HL-60 (cell line): ENCODE measurements at regions not wholly inside any gene's neighbourhood (a gene's known extent, or its start where the extent isn't known, plus 50 kb on each side); places are given as distances from the start of the nearest gene placed in this dataset.

Source experiments
- CTCF ChIP-seq: IDR thresholded peaks from one replicate; pipeline ENCODE4 v1.5.1; 2011; ENCODE audit warnings: low read length, control low read depth, inconsistent platforms; ENCODE audit not compliant: insufficient read depth
- SPI1 ChIP-seq: IDR thresholded peaks from 2 replicates; pipeline ENCODE4 v1.6.1; 2012; ENCODE audit warnings: low read depth, mild to moderate bottlenecking, borderline replicate concordance

DNA sequence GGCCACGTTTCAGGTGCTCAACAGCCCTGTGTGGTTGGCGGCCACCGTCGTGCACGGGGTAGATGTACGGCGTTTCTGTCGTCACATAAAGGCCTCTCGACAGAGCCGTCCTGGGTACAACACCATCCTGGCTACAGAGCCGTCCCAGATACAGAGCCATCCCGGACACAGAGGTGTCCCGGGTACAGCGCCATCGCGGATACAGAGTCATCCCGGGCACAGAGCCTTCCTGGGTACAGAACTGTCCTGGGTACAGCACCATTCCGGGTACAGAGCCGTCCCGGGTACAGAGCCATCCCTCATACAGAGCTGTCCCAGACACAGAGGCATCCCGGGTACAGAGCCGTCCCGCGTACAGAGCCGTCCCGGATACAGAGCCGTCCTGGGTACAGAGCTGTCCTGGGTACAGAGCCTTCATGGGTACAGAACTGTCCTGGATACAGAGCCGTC lies 222.7 kb upstream of the SOX1 start:
- TF ChIP-seq CTCF (no peak), SPI1 (no peak)
